Right ventricle myocardium inferior (tissue), 1 donor: ENCODE measurements at regions not wholly inside any gene's neighbourhood (a gene's known extent, or its start where the extent isn't known, plus 50 kb on each side); places are given as distances from the start of the nearest gene placed in this dataset.
A peak's percentile ranks its signal among the peaks of the same experiment; 100 is the strongest.

Experiments
- ATAC-seq: fragments of 200-7000 bp; cut with Tn5 transposase; one replicate; pipeline ENCODE4 v1.9.1; 2020; ENCODE audit warnings: mild to moderate bottlenecking, moderate library complexity
- DNase-seq: peaks from one replicate; pipeline ENCODE4 v3.0.0; 2021; ENCODE audit errors: missing footprints
- intact Hi-C: fragments of 100-400 bp; cut with DNase I; formaldehyde crosslinking; loops from one replicate; pipeline ENCODE4 v1.11.0; 2022
- donor health status: DM: no; HTN: yes; CAD: no; lungs with severe emphysema.

DNA sequence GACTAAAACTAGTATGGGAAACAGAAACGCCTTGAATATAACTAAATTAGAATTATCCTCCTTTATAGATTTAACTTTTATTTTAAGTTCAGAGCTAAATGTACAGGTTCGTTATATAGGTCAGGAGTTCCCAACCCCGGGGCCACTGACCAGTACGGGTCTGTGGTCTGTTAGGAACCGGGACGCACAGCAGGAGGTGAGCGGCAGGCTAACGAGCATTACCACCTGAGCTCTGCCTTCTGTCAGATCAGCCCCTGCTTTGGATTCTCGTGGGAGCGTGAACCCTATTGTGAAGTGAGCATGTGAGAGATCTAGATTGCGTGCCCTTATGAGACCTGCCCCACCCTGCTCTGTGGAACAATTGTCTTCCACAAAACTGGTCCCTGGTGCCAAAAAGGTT, 51.0 kb downstream of the FAT4 start:
- intact Hi-C loops, result loop anchor here (5.0 kb wide), 1 partner anchor 33 kb away; no protein-coding TSS in a partner anchor
- no peak for ATAC-seq
- no peak for DNase-seq

DNA sequence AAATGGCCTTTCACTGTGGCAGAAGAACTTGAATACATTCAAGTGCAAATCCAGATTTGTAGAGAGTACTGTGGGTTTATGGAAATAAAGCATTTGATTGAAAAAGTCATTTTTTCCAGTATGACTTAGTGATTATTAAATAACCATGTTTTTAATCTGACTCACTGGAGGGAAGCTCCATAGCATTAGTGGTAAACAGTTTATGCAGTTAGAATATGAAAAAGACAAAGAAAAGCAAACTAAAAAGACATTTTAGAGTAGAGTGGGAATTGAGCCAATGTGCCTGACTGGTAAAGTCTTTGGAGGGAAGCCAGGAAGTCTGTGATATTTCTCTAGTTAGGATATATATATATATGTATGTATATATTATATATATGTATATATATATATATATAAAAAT, 53.4 kb downstream of the FAT4 start:
- no peak for DNase-seq
- intact Hi-C loops, result loop anchor here (5.0 kb wide), 1 partner anchor 36 kb away; no protein-coding TSS in a partner anchor
- no peak for ATAC-seq

DNA sequence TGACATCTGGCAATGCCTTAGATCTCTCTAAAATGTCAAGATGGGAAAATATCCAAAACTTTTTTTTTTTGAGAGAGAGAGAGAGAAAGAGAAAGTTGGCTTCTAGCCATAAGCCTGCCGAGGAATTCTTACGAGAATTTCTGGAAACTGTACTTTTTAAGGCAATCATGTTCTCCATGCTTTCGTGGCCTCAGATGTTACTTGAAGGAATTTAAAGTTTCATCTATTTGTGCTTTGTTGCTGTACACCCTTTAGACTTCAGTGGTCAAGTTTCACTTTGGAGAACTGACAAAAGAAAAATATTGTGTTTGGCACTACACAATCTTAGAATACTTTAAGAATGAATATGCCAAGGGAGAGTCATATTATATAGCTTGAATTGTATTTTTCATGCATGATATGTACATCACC, 53.9 kb downstream of the FAT4 start:
- no peak for ATAC-seq
- intact Hi-C loops, result loop anchor here (5.0 kb wide), 1 partner anchor 36 kb away; no protein-coding TSS in a partner anchor
- no peak for DNase-seq

DNA sequence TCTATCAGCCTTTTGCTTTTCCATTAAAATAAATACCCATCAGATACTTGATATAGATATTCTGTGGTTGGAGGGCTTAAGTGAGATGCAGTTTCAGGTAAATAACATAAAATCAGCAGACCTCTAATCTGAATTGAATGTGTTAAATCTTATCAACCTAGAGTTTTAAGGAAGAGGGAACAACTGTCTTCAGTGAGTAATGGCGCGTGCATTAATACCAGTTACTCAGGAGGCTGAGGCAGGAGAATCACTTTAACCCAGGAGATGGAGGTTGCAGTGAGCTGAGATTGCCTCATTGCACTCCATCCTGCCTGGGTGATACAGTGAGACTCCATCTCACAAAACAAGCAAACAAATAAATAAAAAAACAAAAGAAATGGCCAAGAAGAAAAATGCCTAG, 54.3 kb downstream of the FAT4 start:
- ATAC-seq (no peak), DNase-seq (no peak)
- intact Hi-C loops, result loop anchor here (5.0 kb wide), 1 partner anchor 37 kb away; no protein-coding TSS in a partner anchor

DNA sequence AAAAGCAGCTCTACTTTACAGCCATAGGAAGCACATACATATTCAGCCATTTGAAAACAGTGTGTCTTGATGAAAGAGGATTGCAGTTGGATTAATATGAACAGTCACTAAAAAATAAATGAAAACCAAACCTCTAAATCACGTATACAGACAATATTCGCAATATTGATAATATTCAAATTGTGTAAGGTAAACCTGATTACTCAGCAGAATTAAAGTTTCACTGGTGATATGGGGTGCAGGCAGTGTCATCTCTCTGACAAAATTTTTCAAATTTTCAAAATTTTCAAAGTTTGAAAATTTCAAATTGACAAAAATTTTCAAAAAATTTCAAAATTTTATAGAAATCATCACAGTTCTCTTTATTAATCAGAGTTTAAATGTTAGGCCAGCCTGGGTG, 55.7 kb downstream of the FAT4 start:
- intact Hi-C loops, result no loop called here

DNA sequence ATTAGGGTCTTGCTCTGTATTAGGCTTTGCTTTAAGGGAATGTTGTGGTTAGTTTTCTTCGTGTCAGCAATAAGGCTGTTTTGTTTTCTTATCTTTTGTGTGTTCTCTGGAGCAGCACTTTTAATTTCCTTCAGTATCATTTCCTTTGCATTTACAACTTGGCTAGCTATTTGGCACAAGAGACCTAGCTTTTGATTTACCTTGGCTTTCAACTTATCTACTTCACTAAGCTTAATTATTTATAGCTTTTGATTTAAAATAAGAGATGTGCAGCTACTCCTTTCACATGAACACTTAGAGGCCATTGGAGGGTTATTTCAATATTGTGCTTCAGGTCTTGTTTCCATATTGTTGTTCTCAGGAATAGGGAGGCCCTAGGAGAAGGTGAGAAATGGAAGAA, 68.2 kb downstream of the FAT4 start:
- intact Hi-C loops, result no loop called here
- no peak for DNase-seq
- ATAC-seq, result no peak

More for the DNA sequence above, 55.7 kb downstream of the FAT4 start:
- ATAC-seq, result no peak
- DNase-seq, result no peak

DNA sequence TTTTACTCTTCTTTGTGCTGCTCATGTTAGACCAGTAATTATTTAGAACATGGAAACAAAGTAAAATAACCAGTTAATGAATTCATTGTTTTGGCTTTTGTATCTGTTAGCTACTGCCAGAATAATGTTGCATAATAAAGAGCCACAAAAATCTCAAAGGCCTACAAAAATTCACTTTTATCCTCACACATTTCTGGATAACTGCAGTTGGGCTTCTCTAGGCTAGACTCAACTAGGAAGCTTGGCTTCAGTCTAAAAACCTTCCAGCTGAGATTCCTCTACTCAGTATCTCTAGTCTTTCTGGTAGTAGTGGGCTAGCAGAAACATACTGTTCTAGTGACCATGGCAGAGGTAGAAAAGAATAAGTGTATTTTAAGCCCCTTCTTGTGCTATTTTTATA, 73.0 kb downstream of the FAT4 start:
- ATAC-seq, result peak; percentile 48
- intact Hi-C loops, result no loop called here
- no peak for DNase-seq

DNA sequence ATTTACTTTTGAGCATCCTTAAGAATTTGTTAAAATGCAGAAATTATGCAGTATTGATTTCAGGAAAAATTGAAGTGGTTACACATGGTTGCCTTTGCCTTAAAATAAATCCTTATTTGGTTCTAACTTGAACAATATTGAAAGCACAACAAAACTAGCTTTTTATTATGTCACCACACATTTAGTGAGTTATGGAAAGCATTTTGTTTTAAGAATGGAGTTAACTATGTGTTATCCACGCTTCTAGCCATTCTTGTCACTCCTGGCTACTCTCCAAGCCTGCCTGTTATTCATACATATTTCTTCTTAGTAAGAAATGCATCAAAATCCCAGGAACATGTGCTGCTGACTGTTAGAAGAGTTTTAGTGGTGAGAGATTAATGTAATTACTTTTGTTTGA, 73.9 kb downstream of the FAT4 start:
- DNase-seq (no peak), ATAC-seq (no peak)
- intact Hi-C loops, result no loop called here

DNA sequence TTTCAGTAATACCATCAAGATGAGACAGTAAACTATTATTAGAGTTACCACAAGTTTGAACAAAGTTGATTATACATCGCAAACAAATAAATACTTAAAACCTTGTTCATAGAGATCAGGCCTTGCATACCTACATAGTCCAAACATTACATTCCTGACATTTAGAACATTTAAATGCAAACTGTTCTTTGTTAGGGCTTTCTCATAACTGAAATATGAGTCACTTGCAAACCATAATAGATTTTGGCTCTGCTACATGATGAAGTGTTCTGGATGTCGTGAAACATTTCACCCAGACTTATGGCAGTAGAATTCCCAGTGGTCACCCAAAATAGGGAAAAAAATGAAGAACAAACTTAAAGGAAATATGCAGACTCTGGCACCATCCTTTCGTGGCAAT, 75.0 kb downstream of the FAT4 start:
- ATAC-seq, result peak; percentile 34
- DNase-seq, result no peak
- intact Hi-C loops, result loop anchor here (5.0 kb wide), 2 partner anchors 43 to 72 kb away; no protein-coding TSS in a partner anchor

DNA sequence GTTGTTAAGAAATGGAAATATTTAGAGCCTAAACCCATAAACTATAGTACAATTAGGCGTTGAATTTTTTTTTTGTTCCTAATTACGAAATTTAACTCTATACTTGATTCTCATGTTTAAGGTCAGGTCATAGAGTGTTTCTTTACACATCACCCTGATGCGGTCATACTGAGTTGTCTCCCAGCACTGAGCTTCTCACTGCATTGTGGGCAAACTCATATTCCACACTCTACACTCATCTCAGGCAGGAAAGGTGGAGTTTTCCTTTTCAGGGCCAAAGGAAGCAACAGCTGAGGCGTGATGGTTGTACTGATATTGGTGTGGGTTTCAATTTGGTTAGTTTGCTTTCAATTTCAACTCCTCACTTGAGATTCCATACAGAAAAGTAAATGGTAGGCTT, 75.4 kb downstream of the FAT4 start:
- ATAC-seq, result peak; percentile 34
- intact Hi-C loops, result loop anchor here (5.0 kb wide), 2 partner anchors 42 to 73 kb away; no protein-coding TSS in a partner anchor
- no peak for DNase-seq

DNA sequence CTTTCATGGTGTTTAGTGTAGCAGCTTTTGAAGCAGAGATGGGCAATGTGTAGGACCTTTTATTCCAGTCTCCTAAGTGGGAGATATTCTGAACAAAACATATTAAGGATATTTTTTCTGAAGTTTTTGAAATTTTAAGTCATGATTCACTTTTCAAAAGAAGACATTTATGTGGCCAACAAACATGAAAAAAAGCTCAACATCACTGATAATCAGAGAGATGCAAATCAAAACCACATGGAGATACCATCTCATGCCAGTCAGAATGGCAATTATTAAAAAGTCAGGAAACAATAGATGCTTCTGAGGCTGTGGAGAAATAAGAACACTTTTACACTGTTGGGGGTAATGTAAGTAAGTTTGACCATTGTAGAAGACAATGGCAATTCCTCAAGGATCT, 76.0 kb downstream of the FAT4 start:
- intact Hi-C loops, result loop anchor here (5.0 kb wide), 2 partner anchors 42 to 73 kb away; no protein-coding TSS in a partner anchor
- no peak for ATAC-seq
- DNase-seq, result no peak

DNA sequence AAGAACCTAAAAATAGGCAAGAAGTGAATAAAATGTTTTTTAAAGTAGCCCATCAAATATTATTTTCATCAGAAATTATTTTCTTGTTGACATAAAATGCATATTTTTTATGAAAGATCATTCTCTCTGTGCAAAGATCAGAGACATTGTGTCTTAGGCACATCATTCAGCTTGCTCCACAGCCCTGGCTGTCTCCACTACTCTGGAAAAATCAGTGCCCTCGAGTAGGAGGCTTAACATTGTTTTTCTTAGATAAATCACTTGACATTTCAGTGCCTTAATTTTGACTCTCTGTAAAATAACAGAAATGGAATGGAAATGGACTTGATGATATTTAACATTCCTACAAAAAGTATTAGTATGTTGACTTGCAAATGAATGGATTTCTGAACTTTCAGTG, 77.9 kb downstream of the FAT4 start:
- DNase-seq, result no peak
- intact Hi-C loops, result loop anchor here (5.0 kb wide), 2 partner anchors 40 to 75 kb away; no protein-coding TSS in a partner anchor
- ATAC-seq, result no peak

DNA sequence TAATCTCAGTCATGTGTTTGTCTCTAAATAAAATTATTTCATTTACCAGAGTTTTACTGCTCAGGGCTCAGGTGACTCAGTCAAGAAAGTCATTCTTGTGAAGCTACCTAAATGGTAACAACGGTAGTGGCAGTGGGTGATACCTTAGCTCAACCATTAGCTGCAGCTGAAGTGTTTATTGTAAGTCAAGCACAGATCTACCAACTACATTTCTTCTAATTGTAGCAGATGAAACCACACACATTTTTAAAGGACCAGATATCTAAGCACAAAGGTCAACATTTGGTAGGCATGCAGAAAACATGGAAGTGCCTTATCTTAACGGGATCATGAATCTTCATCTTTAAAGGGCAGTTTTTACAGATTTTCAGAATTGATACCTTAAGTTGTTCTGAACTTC, 79.1 kb downstream of the FAT4 start:
- no peak for ATAC-seq
- DNase-seq, result no peak
- intact Hi-C loops, result loop anchor here (5.0 kb wide), 2 partner anchors 38 to 77 kb away; no protein-coding TSS in a partner anchor

DNA sequence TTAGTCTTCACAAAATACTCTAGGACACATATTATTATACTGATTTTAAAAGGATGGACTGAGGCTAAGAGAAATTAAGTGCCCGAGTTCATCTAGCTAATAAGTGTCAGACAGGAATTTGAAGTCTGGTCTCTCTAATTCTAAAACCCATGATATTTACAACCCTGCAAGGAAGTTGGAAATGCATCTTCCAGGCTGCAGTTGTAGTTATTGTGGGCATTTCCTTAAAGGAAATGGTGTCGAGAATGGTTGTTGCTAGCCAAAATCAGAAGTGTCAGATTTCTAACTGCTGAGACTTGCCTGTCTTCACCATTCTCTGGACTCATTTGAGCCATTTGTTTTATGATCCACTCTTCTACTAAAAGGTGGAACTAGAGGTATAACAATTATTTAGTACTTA, 82.5 kb downstream of the FAT4 start:
- intact Hi-C loops, result no loop called here
- ATAC-seq (no peak), DNase-seq (no peak)

DNA sequence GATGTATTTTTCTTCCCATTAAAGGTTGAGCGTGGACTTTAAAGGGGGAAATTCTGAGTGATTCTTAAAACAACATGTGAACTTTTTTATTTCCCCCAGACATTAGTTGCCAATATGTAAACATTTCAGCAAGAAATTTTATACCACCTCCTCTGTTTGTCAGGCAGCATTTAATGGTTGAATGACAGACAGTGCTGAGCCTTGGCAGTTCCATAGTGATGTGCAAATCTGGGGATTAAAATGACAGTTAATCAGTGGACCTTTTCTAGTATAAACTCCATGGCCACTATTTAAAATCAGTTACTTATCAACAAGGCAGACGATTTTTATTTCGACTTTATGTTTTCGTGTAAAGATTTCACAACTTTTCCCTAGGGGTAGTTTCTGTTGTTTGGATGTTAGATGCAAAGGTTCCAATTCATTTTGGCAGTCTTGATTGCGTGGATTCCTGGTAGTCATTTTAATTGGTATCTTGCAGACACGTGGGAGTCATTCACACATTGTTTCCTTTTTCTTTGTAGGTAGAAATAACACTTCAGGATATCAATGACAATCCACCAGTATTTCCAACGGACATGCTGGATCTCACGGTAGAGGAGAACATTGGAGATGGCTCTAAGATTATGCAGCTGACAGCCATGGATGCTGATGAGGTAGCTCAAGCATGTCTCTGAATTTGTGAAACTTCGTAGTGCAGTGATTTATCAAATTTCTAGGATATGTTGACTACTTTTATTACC, 83.7 kb downstream of the FAT4 start:
- DNase-seq (no peak), ATAC-seq (no peak)
- intact Hi-C loops, result no loop called here

DNA sequence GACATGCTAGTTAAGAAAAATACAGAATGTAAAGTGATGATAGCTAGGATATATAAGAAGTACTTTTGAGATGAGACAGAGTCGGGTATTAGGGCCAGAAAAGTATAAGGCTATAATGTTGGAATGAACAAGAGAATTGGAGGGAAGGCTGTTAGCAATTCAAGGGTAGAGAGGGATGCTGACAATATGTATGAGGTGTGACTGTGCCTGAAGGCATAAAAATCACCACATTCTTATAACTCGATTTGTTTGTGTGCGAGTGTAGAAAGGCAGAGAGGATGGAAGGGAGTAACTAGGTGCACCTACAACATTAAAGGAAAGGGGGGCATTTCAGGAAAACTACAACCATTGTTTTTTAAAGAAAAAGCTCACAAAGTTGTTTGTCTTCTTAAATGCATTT, 86.0 kb downstream of the FAT4 start:
- intact Hi-C loops, result no loop called here
- ATAC-seq, result no peak
- DNase-seq, result no peak

DNA sequence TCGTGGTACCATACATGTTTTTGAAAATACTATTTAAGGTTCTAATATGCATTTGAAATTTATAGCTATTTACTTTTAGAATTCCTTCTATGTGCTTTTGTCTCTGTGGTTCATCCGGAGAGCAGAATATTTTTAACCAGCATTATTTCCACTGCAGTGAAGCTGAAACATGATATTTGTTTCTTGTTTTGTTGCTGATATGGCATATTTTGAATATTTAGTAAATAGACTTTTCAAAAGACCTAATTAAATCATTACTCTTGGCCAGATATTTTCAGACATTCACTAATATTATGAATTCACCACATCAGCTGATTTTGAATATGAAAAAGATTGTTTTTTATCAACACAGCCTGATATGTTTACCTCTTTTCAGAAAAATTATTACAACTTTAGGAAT, 87.0 kb downstream of the FAT4 start:
- ATAC-seq, result no peak
- no peak for DNase-seq
- intact Hi-C loops, result no loop called here

DNA sequence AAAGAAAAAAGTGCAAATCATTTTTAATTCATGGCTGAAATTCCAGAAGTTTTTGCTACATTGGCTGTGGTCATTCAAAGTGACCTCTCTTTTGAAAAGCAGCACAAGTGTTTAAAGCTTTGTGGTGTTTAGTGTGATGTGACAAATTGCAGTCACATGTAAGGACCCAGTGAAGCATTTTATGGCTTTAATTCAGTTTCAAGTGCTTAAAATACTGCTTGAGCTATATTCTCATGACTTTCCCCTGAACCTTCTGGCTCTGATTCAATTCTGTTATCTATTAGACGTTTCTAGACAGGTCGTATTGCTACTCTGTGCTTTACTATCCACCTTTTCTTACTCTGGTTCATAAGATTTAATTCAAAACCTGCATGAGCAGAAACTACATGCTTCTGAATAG, 105.8 kb downstream of the FAT4 start:
- DNase-seq, result no peak
- intact Hi-C loops, result no loop called here
- no peak for ATAC-seq

DNA sequence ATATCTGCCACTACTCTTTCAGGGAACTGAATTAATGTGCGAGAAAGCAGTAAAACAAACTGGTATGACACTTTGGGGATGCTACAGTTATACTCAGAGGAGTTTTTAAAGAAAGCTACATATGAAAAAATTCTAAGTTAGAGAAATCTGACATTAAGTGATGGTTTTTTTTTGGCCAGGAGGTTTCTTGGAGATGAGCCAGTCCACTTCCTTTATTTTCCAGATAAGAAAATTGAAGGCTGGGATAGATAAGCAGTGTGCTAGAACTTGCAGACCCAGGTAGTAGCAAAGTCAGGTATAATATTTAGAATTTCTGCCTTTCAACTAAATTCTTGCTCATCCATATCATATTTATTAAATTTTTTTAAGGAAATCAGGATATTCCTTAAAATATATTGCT, 106.8 kb downstream of the FAT4 start:
- no peak for ATAC-seq
- intact Hi-C loops, result no loop called here
- DNase-seq, result no peak

DNA sequence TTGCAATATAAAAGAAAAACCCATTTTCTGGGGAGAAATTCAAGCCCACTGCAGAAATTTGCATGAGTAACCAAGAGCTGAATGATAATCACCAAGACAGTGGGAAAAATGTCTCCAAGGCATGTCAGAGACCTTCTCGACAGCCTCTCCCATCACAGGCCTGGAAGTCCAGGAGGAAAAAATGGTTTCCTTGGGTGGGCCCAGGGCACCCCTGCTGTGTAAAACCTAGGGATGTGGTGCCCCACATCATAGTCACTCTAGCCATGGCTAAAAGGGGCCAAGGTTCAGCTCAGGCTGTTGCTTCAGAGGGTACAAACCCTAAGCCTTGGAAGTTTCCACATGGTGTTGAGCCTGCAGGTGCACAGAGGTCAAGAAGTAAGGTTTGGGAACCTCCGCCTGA, 108.4 kb downstream of the FAT4 start:
- intact Hi-C loops, result no loop called here
- DNase-seq (no peak), ATAC-seq (no peak)

DNA sequence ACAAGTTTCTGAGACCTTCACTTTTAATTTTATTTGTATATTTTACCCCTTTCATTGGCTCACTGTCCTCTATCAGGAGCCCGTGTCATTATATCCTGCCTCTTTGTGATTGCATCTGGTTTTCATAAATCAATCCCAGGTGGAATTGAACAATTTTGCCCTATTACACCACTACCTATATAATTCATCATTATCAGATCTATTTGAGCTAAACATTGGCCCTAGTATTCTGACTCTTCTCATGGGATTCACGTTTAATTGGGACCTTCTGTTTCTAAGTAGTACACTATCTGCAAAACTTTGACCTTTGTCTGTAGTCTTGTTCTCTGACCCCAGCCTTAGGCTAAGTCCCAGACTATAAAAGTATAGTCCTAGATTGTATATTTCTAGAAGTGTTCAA, 114.1 kb downstream of the FAT4 start:
- no peak for ATAC-seq
- intact Hi-C loops, result no loop called here

More for the DNA sequence above, 114.1 kb downstream of the FAT4 start:
- DNase-seq, result no peak
